Mucosa of descending colon (tissue), 3 donors: ENCODE measurements at regions not wholly inside any gene's neighbourhood (a gene's known extent, or its start where the extent isn't known, plus 50 kb on each side); places are given as distances from the start of the nearest gene placed in this dataset.

Source experiments
- ATAC-seq: fragments of 200-7000 bp; cut with Tn5 transposase; one replicate; pipeline ENCODE4 v1.9.1; 2020; ENCODE audit warnings: mild to moderate bottlenecking, moderate library complexity
- DNase-seq, 3 donors: peaks; one replicate each; pipeline ENCODE4 v3.0.0-alpha.2; 2020
- H3K36me3 ChIP-seq: fragments of 200-600 bp; one replicate; pipeline ENCODE4 v1.8.0; 2021; ENCODE audit warnings: low read depth, mild to moderate bottlenecking
- H3K4me1 ChIP-seq: fragments of 200-600 bp; one replicate; pipeline ENCODE4 v1.8.0; 2021; ENCODE audit warnings: low read depth, mild to moderate bottlenecking
- H3K4me3 ChIP-seq: fragments of 200-600 bp; one replicate; pipeline ENCODE4 v1.8.0; 2021; ENCODE audit warnings: mild to moderate bottlenecking
- H3K9me3 ChIP-seq: fragments of 200-600 bp; one replicate; pipeline ENCODE4 v1.8.0; 2021; ENCODE audit warnings: mild to moderate bottlenecking
- intact Hi-C, 2 donors: fragments of 100-400 bp; cut with DNase I in 1 of 2; cut with micrococcal nuclease in 1 of 2; formaldehyde crosslinking; loops; one replicate each; pipeline versions ENCODE4 v1.11.0 to v1.11.1; 2022; cut with DNase I, micrococcal nuclease
- TF ChIP-seq, protein P1 (sequence below): fragments of 200-600 bp; IDR thresholded peaks from one replicate; pipeline ENCODE4 v1.8.0; 2022; ENCODE audit warnings: antibody characterized with exemption, mild to moderate bottlenecking
- donor health status: DM: no; HTN: no; CAD: no; lungs with moderate emphysema.
- donor health status: DM: no; HTN: no; CAD: no.
- donor health status: DM: no; HTN: yes; CAD: no.

- TF ChIP-seq, protein P1, sequence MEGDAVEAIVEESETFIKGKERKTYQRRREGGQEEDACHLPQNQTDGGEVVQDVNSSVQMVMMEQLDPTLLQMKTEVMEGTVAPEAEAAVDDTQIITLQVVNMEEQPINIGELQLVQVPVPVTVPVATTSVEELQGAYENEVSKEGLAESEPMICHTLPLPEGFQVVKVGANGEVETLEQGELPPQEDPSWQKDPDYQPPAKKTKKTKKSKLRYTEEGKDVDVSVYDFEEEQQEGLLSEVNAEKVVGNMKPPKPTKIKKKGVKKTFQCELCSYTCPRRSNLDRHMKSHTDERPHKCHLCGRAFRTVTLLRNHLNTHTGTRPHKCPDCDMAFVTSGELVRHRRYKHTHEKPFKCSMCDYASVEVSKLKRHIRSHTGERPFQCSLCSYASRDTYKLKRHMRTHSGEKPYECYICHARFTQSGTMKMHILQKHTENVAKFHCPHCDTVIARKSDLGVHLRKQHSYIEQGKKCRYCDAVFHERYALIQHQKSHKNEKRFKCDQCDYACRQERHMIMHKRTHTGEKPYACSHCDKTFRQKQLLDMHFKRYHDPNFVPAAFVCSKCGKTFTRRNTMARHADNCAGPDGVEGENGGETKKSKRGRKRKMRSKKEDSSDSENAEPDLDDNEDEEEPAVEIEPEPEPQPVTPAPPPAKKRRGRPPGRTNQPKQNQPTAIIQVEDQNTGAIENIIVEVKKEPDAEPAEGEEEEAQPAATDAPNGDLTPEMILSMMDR, result no peak
- no peak for DNase-seq
- Histone ChIP-seq H3K36me3 (no peaks in the 10 kb centered on the region), H3K4me1 (no peaks in the 10 kb centered on the region), H3K4me3 (no peak overlapping the region), H3K9me3 (no peaks in the 10 kb centered on the region)
- no peak for ATAC-seq
- intact Hi-C loops, result no loop called here
These were observed 465.2 kb downstream of the CENPC start for GRCh38 chr4:67080046-67080557.

DNA sequence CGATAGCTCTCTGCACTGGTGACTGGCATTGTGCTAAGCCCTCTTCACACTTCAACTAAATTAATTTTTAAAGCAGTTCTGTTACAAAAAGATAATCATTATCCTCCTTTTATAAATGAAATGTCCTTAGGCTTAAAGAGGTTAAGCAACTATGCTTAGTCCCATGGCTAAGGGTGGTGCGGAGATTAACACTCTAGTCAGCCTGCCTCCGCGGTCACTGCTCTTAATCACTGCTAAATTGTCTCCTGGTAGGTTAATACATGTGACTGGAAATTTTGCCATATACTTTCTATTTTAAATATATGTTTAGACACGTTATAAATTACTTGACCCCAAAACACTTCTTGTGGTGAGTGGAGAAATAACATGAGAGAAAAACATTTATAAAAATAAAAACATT lies 473.7 kb downstream of the CENPC start:
- peaks cover 8% of the 10 kb centered on the region for H3K9me3 ChIP-seq
- TF ChIP-seq, protein P1, result no peak
- H3K4me1 ChIP-seq, result no peaks in the 10 kb centered on the region
- H3K4me3 ChIP-seq, result no peak overlapping the region
- intact Hi-C loops, result no loop called here
- DNase-seq, result no peak
- no peak for ATAC-seq
- H3K36me3 ChIP-seq, result no peaks in the 10 kb centered on the region

- H3K4me3 ChIP-seq, result no peak overlapping the region
- ATAC-seq (no peak), DNase-seq (no peak)
- no peaks in the 10 kb centered on the region for H3K36me3 ChIP-seq
- no peaks in the 10 kb centered on the region for H3K4me1 ChIP-seq
- TF ChIP-seq, protein P1, result no peak
- intact Hi-C loops, result no loop called here
- no peaks in the 10 kb centered on the region for H3K9me3 ChIP-seq
These were observed 490.0 kb downstream of the CENPC start for GRCh38 chr4:67055319-67055718.

- no peak overlapping the region for H3K4me3 ChIP-seq
- H3K4me1 ChIP-seq, result no peaks in the 10 kb centered on the region
- H3K9me3 ChIP-seq, result no peaks in the 10 kb centered on the region
- ATAC-seq (no peak), DNase-seq (no peak)
- intact Hi-C loops, result no loop called here
- no peaks in the 10 kb centered on the region for H3K36me3 ChIP-seq
- TF ChIP-seq, protein P1, result no peak
These were observed 490.4 kb downstream of the CENPC start for GRCh38 chr4:67054896-67055295.

DNA sequence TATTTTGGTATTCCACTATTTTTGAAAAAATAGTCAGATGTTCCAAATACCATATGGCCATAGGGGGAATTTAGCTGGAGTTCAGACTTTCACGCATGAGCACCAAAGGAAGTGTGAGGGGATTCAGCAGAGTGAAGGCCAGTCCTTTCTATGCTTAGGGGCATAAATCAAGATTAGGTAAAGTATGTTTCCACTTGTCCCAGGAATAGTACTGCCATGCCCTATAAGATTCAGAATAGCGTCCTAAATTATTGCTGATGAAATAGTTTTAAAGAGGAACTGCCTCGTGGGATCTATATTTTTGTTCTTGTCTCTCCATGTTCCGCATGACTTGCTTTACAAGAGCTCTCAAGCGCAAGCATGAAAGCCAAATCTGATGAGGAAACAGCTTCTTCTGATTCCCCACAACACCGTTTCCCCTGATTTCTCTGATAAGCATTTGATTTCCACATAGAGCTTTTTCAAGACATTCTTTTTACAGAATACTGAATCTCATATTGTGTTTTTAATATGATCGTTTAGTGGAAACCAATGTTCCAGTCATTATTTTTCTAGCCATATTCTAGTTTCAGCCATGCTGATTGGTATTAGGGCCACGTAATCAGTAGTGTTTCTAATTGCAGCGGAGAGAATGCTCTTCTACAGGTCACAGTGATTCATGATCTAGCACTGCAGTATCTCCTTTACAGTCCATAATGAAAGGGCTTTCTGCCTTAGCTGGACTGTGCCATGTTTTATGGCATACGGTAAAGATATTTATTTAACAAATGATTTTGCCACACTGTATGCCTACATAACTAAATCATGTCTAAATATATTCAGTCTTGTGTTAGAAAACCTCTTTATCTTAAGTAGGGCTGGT lies 492.3 kb downstream of the CENPC start:
- Histone ChIP-seq H3K4me1 (no peaks in the 10 kb centered on the region), H3K4me3 (no peak overlapping the region), H3K9me3 (no peaks in the 10 kb centered on the region), H3K36me3 (no peaks in the 10 kb centered on the region)
- DNase-seq, result no peak
- TF ChIP-seq, protein P1, result no peak
- no peak for ATAC-seq
- intact Hi-C loops, result no loop called here
